ENCODE measurements at regions not wholly inside any gene's neighbourhood (a gene's known extent, or its start where the extent isn't known, plus 50 kb on each side); places are given as distances from the start of the nearest gene placed in this dataset.
"Not testable (repeated sequence)": the region's sequence is repeated elsewhere in the genome, so short reads cannot be mapped to it uniquely, and the experiment has no call there.

DNA sequence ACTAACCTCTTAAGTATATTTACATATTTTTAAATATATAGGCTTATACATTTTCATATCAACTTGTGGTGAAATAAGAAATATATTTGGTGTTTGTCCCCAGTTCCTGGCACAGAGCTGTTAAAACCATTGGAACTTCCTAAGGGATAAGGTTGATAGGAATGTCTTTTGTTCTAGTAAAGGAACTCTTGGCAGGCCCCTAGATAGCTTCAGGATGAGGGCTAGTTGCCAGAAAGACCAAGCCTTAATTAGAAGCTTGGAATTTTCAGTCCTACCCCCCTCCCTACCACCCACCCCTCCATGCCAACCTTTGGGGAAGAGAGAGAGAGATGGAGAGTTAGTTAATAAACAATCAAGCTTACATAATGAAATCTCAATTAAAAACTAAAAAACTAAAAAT, 638.6 kb upstream of the ACO1 start:
- DNase-seq (ENCODE audit: low spot score): no peak
- ChIA-PET CTCF (no interaction called here), POLR2A (ENCODE audit: low non-redundant PET) (no interaction called here)
- H3K27ac ChIP-seq: no peak overlapping the region
- TF ChIP-seq, protein P1, sequence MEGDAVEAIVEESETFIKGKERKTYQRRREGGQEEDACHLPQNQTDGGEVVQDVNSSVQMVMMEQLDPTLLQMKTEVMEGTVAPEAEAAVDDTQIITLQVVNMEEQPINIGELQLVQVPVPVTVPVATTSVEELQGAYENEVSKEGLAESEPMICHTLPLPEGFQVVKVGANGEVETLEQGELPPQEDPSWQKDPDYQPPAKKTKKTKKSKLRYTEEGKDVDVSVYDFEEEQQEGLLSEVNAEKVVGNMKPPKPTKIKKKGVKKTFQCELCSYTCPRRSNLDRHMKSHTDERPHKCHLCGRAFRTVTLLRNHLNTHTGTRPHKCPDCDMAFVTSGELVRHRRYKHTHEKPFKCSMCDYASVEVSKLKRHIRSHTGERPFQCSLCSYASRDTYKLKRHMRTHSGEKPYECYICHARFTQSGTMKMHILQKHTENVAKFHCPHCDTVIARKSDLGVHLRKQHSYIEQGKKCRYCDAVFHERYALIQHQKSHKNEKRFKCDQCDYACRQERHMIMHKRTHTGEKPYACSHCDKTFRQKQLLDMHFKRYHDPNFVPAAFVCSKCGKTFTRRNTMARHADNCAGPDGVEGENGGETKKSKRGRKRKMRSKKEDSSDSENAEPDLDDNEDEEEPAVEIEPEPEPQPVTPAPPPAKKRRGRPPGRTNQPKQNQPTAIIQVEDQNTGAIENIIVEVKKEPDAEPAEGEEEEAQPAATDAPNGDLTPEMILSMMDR (conservative IDR thresholded peaks at IDR 0.05; ENCODE audit: low read depth): no peak

DNA sequence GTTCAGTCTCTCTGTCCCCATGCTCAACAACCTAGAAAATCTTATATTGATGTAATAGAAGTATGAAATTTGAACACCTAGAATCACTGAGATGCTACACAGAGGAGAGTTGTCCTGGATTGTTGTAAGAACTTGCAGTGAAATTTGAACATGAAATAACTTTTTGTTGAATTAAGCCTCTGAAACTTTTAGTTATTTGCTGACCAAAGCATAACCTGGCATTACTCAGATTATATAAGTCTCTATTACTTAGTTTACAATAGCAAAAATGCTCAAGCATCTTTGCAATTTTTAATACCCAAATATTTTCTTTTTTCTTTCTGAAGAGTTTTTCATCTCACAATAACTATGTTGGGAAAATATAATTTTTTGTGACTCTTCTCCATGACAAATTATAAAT, 630.7 kb upstream of the ACO1 start:
- ChIA-PET POLR2A (ENCODE audit: low non-redundant PET) (no interaction called here), CTCF (no interaction called here)
- TF ChIP-seq, protein P1 (conservative IDR thresholded peaks at IDR 0.05; ENCODE audit: low read depth): no peak
- H3K27ac ChIP-seq: no peak overlapping the region
- DNase-seq (ENCODE audit: low spot score): no peak

- ChIA-PET POLR2A (ENCODE audit: low non-redundant PET) (no interaction called here), CTCF (no interaction called here)
- H3K27ac ChIP-seq: no peak overlapping the region
- DNase-seq (ENCODE audit: low spot score): no peak
- TF ChIP-seq, protein P1 (conservative IDR thresholded peaks at IDR 0.05; ENCODE audit: low read depth): no peak
These were observed 624.7 kb upstream of the ACO1 start for GRCh38 chr9:31759703-31760102.

DNA sequence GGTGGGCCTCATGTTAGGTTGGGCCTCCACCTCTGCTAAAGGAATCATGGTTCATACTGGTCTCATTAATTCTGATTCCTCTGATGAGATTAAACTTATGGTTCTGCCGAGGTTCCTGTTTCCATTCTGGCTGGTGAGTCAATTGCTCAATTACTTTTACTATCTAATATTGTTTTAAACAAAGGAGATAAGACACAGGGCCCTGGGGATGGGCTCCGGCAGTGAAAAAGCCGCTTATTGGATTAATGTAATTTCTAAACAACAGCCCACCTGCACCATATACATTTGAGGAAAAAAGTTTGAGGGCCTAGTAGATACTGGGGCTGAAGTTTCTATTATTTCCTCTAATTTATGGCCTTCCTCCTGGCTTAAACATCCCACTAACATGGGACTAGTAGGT, 610.4 kb upstream of the ACO1 start:
- DNase-seq (ENCODE audit: low spot score); POLR2A ChIA-PET (ENCODE audit: low non-redundant PET); CTCF ChIA-PET; H3K27ac ChIP-seq: not testable (repeated sequence)

DNA sequence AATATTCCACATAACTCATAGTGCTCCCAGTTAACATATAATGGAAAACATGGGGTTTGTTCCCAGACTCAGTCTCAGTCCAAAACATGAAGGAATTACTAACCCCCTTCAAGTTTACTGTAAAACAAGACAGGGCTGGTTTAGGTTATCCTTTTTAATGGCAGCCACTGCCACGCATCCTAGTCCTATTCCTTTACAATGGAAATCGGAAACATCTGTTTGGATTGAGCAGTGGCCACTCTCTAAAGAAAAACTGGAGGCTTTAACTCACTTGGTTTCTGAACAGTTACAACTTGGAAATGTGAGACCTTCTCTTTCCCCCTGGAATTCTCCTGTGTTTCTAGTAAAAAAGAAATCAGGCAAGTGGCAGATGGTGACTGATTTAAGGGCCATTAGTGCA, 609.9 kb upstream of the ACO1 start:
- ChIA-PET POLR2A (ENCODE audit: low non-redundant PET) (no interaction called here), CTCF (no interaction called here)
- DNase-seq (ENCODE audit: low spot score): no peak
- TF ChIP-seq, protein P1 (conservative IDR thresholded peaks at IDR 0.05; ENCODE audit: low read depth): no peak
- no peak overlapping the region for H3K27ac ChIP-seq

- CTCF ChIA-PET: interaction anchor here (0.9 kb wide), 1 partner anchor 33 kb away, joined by 3 read pairs; no protein-coding TSS in a partner anchor
- TF ChIP-seq, protein P1 (conservative IDR thresholded peaks at IDR 0.05; ENCODE audit: low read depth): no peak
- no peak for DNase-seq (ENCODE audit: low spot score)
- H3K27ac ChIP-seq: no peak overlapping the region
- POLR2A ChIA-PET (ENCODE audit: low non-redundant PET): no interaction called here
These were observed 608.0 kb upstream of the ACO1 start for GRCh38 chr9:31776471-31776870.

DNA sequence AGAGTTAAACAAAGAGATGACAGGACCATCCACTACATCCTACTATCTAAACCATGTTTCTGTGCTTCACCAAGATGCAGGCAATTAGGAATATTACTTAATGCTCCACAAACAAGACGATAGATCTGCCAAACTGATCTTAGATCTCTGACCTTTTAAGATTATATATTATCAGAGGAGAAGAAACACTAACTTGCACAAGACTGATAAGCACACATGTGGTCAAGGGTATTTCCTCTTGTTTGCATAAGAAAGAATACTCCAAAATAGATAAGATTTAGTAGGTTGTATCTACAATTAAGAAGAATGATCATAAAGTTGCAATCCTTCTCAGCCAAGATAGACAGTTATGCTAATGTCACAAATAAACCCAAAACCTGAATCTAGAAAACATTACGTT, 601.0 kb upstream of the ACO1 start:
- no peak overlapping the region for H3K27ac ChIP-seq
- ChIA-PET CTCF (no interaction called here), POLR2A (ENCODE audit: low non-redundant PET) (no interaction called here)
- TF ChIP-seq, protein P1 (conservative IDR thresholded peaks at IDR 0.05; ENCODE audit: low read depth): no peak
- no peak for DNase-seq (ENCODE audit: low spot score)

All from RWPE1 (cell line).